ENCODE measurements at regions not wholly inside any gene's neighbourhood (a gene's known extent, or its start where the extent isn't known, plus 50 kb on each side); places are given as distances from the start of the nearest gene placed in this dataset.

GRCh38 chr9:72428329-72428728, 63.3 kb upstream of the ZFAND5 start:
- H3K4me3 ChIP-seq (ENCODE audit: low read depth, low read length): no peak overlapping the region
- TF ChIP-seq CTCF (IDR thresholded peaks at IDR 0.05; ENCODE audit: insufficient read depth, low read length): no peak
- DNase-seq (ENCODE audit: low read depth): peak; percentile 98

- peak; percentile 65 for DNase-seq (ENCODE audit: low read depth)
- TF ChIP-seq CTCF (IDR thresholded peaks at IDR 0.05; ENCODE audit: insufficient read depth, low read length): no peak
These were observed 62.8 kb upstream of the ZFAND5 start for GRCh38 chr9:72427801-72428200.

GRCh38 chr9:72424131-72424530, 59.1 kb upstream of the ZFAND5 start:
- no peak overlapping the region for H3K4me3 ChIP-seq (ENCODE audit: low read depth, low read length)
- no peak for DNase-seq (ENCODE audit: low read depth)
- TF ChIP-seq CTCF (IDR thresholded peaks at IDR 0.05; ENCODE audit: insufficient read depth, low read length): no peak

More at GRCh38 chr9:72427801-72428200, 62.8 kb upstream of the ZFAND5 start:
- no peak overlapping the region for H3K4me3 ChIP-seq (ENCODE audit: low read depth, low read length)

DNA sequence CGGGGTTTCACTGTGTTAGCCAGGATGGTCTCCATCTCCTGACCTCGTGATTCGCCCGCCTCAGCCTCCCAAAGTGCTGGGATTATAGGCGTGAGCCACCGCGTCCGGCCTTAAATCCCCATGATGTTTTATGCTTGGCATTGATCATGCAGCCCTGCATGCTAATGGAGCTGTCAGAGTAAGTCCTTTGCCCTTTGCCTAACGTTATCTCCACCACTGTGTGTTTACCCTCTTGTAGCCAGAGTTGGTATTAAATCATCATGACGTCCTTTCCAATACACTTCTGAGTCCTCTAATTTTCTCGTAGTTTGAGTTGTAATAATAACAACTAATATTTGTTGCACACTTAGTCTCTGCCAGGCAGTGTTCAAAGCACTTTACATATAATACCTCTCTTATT, 57.2 kb upstream of the ZFAND5 start:
- TF ChIP-seq CTCF (IDR thresholded peaks at IDR 0.05; ENCODE audit: insufficient read depth, low read length): no peak
- no peak overlapping the region for H3K4me3 ChIP-seq (ENCODE audit: low read depth, low read length)
- no peak for DNase-seq (ENCODE audit: low read depth)

- no peak for TF ChIP-seq CTCF (IDR thresholded peaks at IDR 0.05; ENCODE audit: insufficient read depth, low read length)
- no peak for DNase-seq (ENCODE audit: low read depth)
- H3K4me3 ChIP-seq (ENCODE audit: low read depth, low read length): no peak overlapping the region
These were observed 55.8 kb upstream of the ZFAND5 start for GRCh38 chr9:72420783-72421182.

DNA sequence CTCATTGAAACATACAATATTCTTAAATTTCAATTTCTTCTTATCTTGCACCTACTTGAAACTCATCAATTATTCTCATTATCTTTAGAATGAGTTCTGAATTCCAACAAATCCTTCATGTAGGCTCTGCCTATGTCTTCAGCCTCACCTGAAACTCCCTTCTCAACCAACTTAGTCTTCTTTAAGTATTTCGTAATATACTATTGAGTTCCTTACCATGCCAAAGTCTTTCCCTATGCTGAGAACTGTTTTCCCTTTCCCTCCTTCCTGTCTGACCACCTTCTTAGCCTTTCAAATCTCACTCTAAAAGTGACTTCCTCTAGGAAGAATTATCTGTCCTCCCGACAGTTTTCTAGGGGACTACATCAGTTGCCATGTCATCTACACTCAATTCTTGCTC, 50.9 kb upstream of the ZFAND5 start:
- no peak for DNase-seq (ENCODE audit: low read depth)
- no peak overlapping the region for H3K4me3 ChIP-seq (ENCODE audit: low read depth, low read length)
- TF ChIP-seq CTCF (IDR thresholded peaks at IDR 0.05; ENCODE audit: insufficient read depth, low read length): no peak

DNA sequence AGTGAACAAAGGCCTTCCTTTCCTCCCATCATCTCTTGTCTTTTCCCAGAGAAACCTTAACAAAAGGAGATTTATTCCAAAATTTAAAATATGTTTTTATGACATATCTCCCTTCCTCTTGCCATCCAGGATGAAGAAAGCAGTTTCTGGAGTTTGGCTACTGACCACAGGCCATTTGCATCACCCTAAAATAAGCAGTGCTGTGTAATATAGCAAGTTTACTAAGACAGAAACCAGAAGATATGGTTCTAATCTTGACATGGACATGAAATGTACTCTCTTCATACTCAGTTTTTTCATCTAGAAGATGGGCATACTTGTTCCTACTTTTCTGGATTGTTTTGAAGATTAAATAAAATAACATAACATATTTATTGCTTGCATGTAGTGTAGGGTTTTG, 50.2 kb upstream of the ZFAND5 start:
- no peak overlapping the region for H3K4me3 ChIP-seq (ENCODE audit: low read depth, low read length)
- DNase-seq (ENCODE audit: low read depth): no peak
- TF ChIP-seq CTCF (IDR thresholded peaks at IDR 0.05; ENCODE audit: insufficient read depth, low read length): no peak

Measured in fibroblast of the aortic adventitia (primary cell).